NB4 (cell line): ENCODE measurements at regions not wholly inside any gene's neighbourhood (a gene's known extent, or its start where the extent isn't known, plus 50 kb on each side); places are given as distances from the start of the nearest gene placed in this dataset.

Experiments
- DNase-seq: peaks from one replicate; pipeline ENCODE4 v3.0.0; 2010; ENCODE audit warnings: low read depth
- H3K4me3 ChIP-seq: one replicate; pipeline ENCODE4 v1.5.1; 2011; ENCODE audit warnings: mild to moderate bottlenecking, low read depth, low read length, moderate library complexity
- CTCF ChIP-seq: IDR thresholded peaks from one replicate; pipeline ENCODE4 v1.5.1; 2012; ENCODE audit warnings: low read depth, low read length
- MAX ChIP-seq: IDR thresholded peaks from 2 replicates; pipeline ENCODE4 v1.6.1; 2011; ENCODE audit warnings: low read depth, low read length
- MYC ChIP-seq: IDR thresholded peaks from 2 replicates; pipeline ENCODE4 v1.6.1; 2011; ENCODE audit warnings: low read depth, low read length
- POLR2A ChIP-seq: IDR thresholded peaks from 2 replicates; pipeline ENCODE4 v1.6.1; 2011; ENCODE audit warnings: mild to moderate bottlenecking; ENCODE audit not compliant: insufficient read length; ENCODE audit errors: extremely low read depth

GRCh38 chr10:78378192-78378591 lies 344.5 kb downstream of the RPS24 start:
- no peak for DNase-seq
- H3K4me3 ChIP-seq: no peak overlapping the region
- TF ChIP-seq MAX (no peak), CTCF (no peak), MYC (no peak), POLR2A (no peak)

- TF ChIP-seq CTCF (peak; percentile 47), POLR2A (no peak)
- DNase-seq: peak; percentile 16
- H3K4me3 ChIP-seq: no peak overlapping the region
These were observed 347.4 kb downstream of the RPS24 start for GRCh38 chr10:78381107-78381506.

- TF ChIP-seq MYC (no peak), POLR2A (no peak), MAX (no peak), CTCF (no peak)
- H3K4me3 ChIP-seq: no peak overlapping the region
- DNase-seq: no peak
These were observed 348.4 kb downstream of the RPS24 start for GRCh38 chr10:78382047-78382446.

GRCh38 chr10:78382772-78383171 lies 349.1 kb downstream of the RPS24 start:
- TF ChIP-seq POLR2A (no peak), MAX (no peak)
- no peak overlapping the region for H3K4me3 ChIP-seq
- no peak for DNase-seq

GRCh38 chr10:78383378-78384048 lies 349.9 kb downstream of the RPS24 start:
- DNase-seq: no peak

GRCh38 chr10:78384049-78384431 lies 350.4 kb downstream of the RPS24 start:
- DNase-seq: no peak
- no peak overlapping the region for H3K4me3 ChIP-seq
- TF ChIP-seq MAX: no peak
- TF ChIP-seq CTCF: no peak
- TF ChIP-seq MYC: no peak
- no peak for TF ChIP-seq POLR2A

More at GRCh38 chr10:78383378-78384048, 349.9 kb downstream of the RPS24 start:
- no peak overlapping the region for H3K4me3 ChIP-seq
- TF ChIP-seq CTCF (no peak), MAX (no peak), POLR2A (no peak), MYC (no peak)
